D721Med (cell line): ENCODE measurements at regions not wholly inside any gene's neighbourhood (a gene's known extent, or its start where the extent isn't known, plus 50 kb on each side); places are given as distances from the start of the nearest gene placed in this dataset.
"Not testable (repeated sequence)": the region's sequence is repeated elsewhere in the genome, so short reads cannot be mapped to it uniquely, and the experiment has no call there.

Experiments used
- DNase-seq: peaks from one replicate; pipeline ENCODE4 v3.0.0; 2011; ENCODE audit warnings: low spot score; ENCODE audit not compliant: insufficient read length
- FAIRE-seq: peaks from 2 replicates; lab custom pipeline; 2011; peaks lifted over from hg19 to GRCh38; lab: Jason Lieb, UNC
- CTCF ChIP-seq: IDR thresholded peaks from 2 replicates; pipeline ENCODE4 v1.5.1; 2012; ENCODE audit warnings: mild to moderate bottlenecking, control low read depth; ENCODE audit not compliant: insufficient read depth; ENCODE audit errors: missing control alignments

- no peak for DNase-seq
- no peak for TF ChIP-seq CTCF
- no peak for FAIRE-seq
Measured at GRCh38 chr15:87653646-87654045, 602.9 kb downstream of the NTRK3 start.

GRCh38 chr15:87649175-87649574 lies 607.4 kb downstream of the NTRK3 start:
- TF ChIP-seq CTCF: no peak
- DNase-seq (no peak), FAIRE-seq (no peak)

- TF ChIP-seq CTCF: no peak
- FAIRE-seq: no peak
- DNase-seq: no peak
Measured at GRCh38 chr15:87648278-87648677, 608.3 kb downstream of the NTRK3 start.

GRCh38 chr15:87645723-87646122 lies 610.8 kb downstream of the NTRK3 start:
- DNase-seq (no peak), FAIRE-seq (no peak)
- no peak for TF ChIP-seq CTCF

- not testable (repeated sequence) for FAIRE-seq
Measured at GRCh38 chr15:87642997-87643396, 613.5 kb downstream of the NTRK3 start.

GRCh38 chr15:87639305-87640011 lies 617.1 kb downstream of the NTRK3 start:
- FAIRE-seq (no peak), DNase-seq (no peak)
- no peak for TF ChIP-seq CTCF

More at GRCh38 chr15:87642997-87643396, 613.5 kb downstream of the NTRK3 start:
- not testable (repeated sequence) for DNase-seq

GRCh38 chr15:87638554-87639083 lies 617.9 kb downstream of the NTRK3 start:
- FAIRE-seq: no peak
- DNase-seq: no peak
- TF ChIP-seq CTCF: no peak

- no peak for TF ChIP-seq CTCF
- FAIRE-seq (no peak), DNase-seq (no peak)
Measured at GRCh38 chr15:87634361-87634760, 622.2 kb downstream of the NTRK3 start.
